Activated T-cell treated with anti-CD3 and anti-CD28 coated beads, Interleukin-2, amount 50 U/mL, for 72 hours (primary cell): ENCODE measurements at regions not wholly inside any gene's neighbourhood (a gene's known extent, or its start where the extent isn't known, plus 50 kb on each side); places are given as distances from the start of the nearest gene placed in this dataset.

Experiments used
- ATAC-seq, 2 donors: fragments of 150-1000 bp; cut with Tn5 transposase; replicated peaks in 1 of 2; 2 replicates each; pipeline ENCODE4 v1.10.0; 2021; ENCODE audit warnings: moderate library complexity in 2 of 2, mild to moderate bottlenecking in 1 of 2
- DNase-seq, 2 donors: peaks; one replicate each; pipeline ENCODE4 v3.0.0; 2021 to 2022; ENCODE audit warnings: mixed read lengths in 1 of 2
- H3K27ac Mint-ChIP-seq: one replicate; pipeline ENCODE4 v1.8.0; 2022; ENCODE audit warnings: mild to moderate bottlenecking, moderate library complexity, mixed read lengths
- H3K27me3 Mint-ChIP-seq: one replicate; pipeline ENCODE4 v1.8.0; 2022; ENCODE audit warnings: low read depth, mixed read lengths
- H3K36me3 Mint-ChIP-seq, 2 donors: one replicate each; pipeline ENCODE4 v1.8.0; 2022; ENCODE audit warnings: mixed read lengths in 2 of 2, mild to moderate bottlenecking in 1 of 2; ENCODE audit not compliant: insufficient read depth in 2 of 2
- H3K4me1 Mint-ChIP-seq: one replicate; pipeline ENCODE4 v1.8.0; 2022; ENCODE audit warnings: low read depth, mixed read lengths
- H3K4me3 Mint-ChIP-seq, 2 donors: one replicate each; pipeline ENCODE4 v1.8.0; 2022; ENCODE audit warnings: mild to moderate bottlenecking in 2 of 2, mixed read lengths in 2 of 2, moderate library complexity in 2 of 2
- H3K9me3 Mint-ChIP-seq, 2 donors: one replicate each; pipeline ENCODE4 v1.8.0; 2022; ENCODE audit warnings: mixed read lengths in 2 of 2

- Mint-ChIP-seq H3K27me3 (no peaks in the 10 kb centered on the region), H3K4me3 (no peak overlapping the region), H3K9me3 (peaks cover 0 to 2% of the 10 kb centered on the region in 2 donors), H3K36me3 (no peaks in the 10 kb centered on the region), H3K27ac (no peak overlapping the region), H3K4me1 (peaks cover 9% of the 10 kb centered on the region)
- ATAC-seq (no peak), DNase-seq (no peak)
These were observed 567.3 kb downstream of the PDCD6IP start for GRCh38 chr3:34365771-34366170.

DNA sequence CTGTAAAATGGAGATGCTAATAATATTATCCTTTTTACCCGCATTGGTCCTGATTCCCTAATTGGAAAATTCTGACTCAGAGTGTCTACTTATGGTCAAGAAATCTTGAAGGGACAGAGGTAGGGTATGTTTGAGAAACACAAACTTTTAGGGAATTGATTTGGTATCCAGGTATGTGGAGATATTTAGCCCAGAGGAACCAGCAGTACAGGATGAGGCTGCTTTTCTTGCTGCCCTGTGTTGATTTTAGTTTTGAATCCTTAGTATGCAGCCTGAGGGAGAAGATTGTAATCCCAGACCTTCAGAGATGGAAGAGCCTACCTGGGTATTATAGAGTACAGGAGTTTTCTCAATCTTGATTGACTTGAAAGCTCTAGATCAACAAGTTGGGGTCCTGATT lies 569.1 kb downstream of the PDCD6IP start:
- no peak overlapping the region for H3K4me3 Mint-ChIP-seq
- H3K36me3 Mint-ChIP-seq: no peaks in the 10 kb centered on the region
- DNase-seq: no peak
- H3K27ac Mint-ChIP-seq: no peak overlapping the region
- peaks cover under 1 to 2% of the 10 kb centered on the region in 2 donors for H3K9me3 Mint-ChIP-seq
- no peaks in the 10 kb centered on the region for H3K27me3 Mint-ChIP-seq
- peaks cover under 1% of the 10 kb centered on the region for H3K4me1 Mint-ChIP-seq
- no peak for ATAC-seq

GRCh38 chr3:34374521-34374920 lies 576.1 kb downstream of the PDCD6IP start:
- ATAC-seq: no peak
- Mint-ChIP-seq H3K27ac (no peak overlapping the region), H3K27me3 (no peaks in the 10 kb centered on the region), H3K4me1 (no peaks in the 10 kb centered on the region), H3K4me3 (no peak overlapping the region), H3K36me3 (no peaks in the 10 kb centered on the region), H3K9me3 (peaks cover 0 to 2% of the 10 kb centered on the region in 2 donors)
- no peak for DNase-seq

DNA sequence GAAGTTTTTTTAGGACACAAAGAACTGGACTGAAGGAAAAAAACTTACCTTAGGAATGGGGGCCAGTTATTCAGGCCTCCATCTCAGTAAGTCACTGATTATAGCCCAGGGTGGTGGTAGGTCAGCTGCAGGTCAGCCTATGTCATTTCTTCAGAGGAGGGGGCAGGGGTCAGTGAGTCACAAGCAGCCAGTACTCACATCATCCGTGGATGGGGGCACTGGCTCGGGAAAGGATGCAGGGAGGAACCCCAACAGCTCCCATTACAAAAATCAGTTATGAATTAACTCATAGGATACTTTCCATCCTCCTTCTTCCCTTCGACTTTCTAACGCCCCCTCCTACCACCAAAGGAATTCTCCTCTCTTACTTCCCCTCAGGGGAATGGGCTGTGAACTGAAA lies 578.3 kb downstream of the PDCD6IP start:
- no peaks in the 10 kb centered on the region for H3K27me3 Mint-ChIP-seq
- peaks cover 0 to 2% of the 10 kb centered on the region in 2 donors for H3K9me3 Mint-ChIP-seq
- no peaks in the 10 kb centered on the region for H3K4me1 Mint-ChIP-seq
- H3K4me3 Mint-ChIP-seq: no peak overlapping the region
- DNase-seq: no peak
- no peak overlapping the region for H3K27ac Mint-ChIP-seq
- no peak for ATAC-seq
- no peaks in the 10 kb centered on the region for H3K36me3 Mint-ChIP-seq

DNA sequence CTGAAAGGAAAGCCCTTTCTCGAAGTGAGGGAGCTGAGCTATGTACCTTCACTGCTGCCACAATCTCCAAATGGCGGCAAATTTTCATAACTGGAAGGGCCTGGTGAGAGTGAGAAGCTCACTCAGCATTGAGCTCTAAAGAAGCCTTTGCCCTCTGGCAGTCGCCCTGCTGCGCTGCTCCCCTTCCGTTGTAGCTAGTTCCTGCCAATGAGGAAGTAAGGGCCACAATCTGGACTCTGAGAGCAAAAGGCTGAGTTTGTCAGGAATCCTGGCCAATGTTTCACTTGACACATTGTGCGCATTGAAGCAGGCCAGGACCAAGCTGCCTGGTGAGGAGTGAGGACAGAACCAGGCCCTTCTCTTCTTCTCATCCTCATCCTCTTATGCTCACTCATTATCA lies 579.5 kb downstream of the PDCD6IP start:
- no peak for DNase-seq
- Mint-ChIP-seq H3K27ac (no peak overlapping the region), H3K27me3 (no peaks in the 10 kb centered on the region), H3K36me3 (no peaks in the 10 kb centered on the region), H3K4me3 (no peak overlapping the region), H3K9me3 (no peaks in the 10 kb centered on the region), H3K4me1 (no peaks in the 10 kb centered on the region)
- ATAC-seq: no peak

DNA sequence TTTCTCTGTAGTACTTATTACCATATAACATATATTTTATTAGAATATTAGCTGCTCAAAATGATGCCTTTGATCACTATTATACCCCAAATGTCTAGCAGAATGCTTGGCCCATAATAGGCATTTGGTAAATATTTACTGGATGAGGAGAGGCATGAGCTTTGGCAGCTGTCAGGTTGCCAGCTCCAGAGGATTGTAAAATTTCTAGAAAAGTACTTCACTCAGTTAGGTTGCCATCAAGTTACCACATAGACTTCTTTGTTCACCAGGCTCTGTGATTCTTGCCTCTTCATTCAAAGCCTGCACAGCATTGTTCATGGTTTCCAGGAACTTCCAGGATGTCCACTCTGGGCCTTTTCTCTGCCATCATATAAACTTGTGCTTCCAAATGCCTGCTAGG lies 582.8 kb downstream of the PDCD6IP start:
- ATAC-seq (no peak), DNase-seq (no peak)
- Mint-ChIP-seq H3K4me3 (no peak overlapping the region), H3K27ac (no peak overlapping the region), H3K36me3 (no peaks in the 10 kb centered on the region), H3K27me3 (no peaks in the 10 kb centered on the region), H3K4me1 (no peaks in the 10 kb centered on the region), H3K9me3 (no peaks in the 10 kb centered on the region)

DNA sequence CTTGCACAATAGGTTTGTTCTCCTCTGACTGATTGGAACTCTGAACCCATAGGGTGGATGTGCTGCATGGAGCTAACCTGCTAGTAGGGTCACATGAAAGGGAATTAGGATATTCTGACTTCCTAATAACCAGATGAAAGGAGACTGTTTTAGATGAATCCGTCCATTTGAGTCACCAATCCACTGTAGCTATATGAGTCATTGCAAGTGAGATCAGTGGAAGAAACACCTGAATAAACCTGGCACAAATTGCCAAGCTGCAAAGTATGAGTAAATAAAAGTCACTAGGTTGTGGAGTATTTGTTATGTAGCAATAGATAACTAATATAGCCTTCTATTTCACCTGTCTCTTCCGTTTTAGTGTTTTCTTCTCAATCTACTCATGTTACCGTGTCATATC lies 584.4 kb downstream of the PDCD6IP start:
- DNase-seq (no peak), ATAC-seq (no peak)
- no peaks in the 10 kb centered on the region for H3K36me3 Mint-ChIP-seq
- no peak overlapping the region for H3K4me3 Mint-ChIP-seq
- no peaks in the 10 kb centered on the region for H3K9me3 Mint-ChIP-seq
- H3K4me1 Mint-ChIP-seq: no peaks in the 10 kb centered on the region
- H3K27ac Mint-ChIP-seq: no peak overlapping the region
- no peaks in the 10 kb centered on the region for H3K27me3 Mint-ChIP-seq

DNA sequence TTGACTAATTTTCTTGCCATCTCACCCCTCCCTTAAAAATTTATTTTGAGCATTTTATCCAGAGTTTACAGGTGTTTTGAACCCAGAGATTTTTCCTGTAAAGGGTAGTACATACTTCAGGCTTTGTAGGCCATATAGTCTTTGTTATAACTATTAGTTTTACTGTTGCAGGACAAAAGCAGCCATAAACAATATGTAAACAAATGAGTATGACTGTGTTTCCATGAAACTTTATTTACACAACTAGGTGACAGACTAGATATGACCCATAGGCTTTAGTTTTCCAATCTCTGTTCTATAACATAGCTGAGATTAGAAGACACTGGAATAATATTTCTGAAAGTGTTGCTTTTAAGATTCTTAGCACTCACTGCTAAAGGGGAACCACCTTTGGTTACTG lies 587.9 kb downstream of the PDCD6IP start:
- Mint-ChIP-seq H3K4me3 (no peak overlapping the region), H3K27me3 (no peaks in the 10 kb centered on the region), H3K9me3 (no peaks in the 10 kb centered on the region), H3K27ac (no peak overlapping the region), H3K4me1 (no peaks in the 10 kb centered on the region), H3K36me3 (no peaks in the 10 kb centered on the region)
- ATAC-seq: no peak
- no peak for DNase-seq

- Mint-ChIP-seq H3K27me3 (no peaks in the 10 kb centered on the region), H3K4me1 (no peaks in the 10 kb centered on the region), H3K36me3 (no peaks in the 10 kb centered on the region), H3K4me3 (no peak overlapping the region), H3K9me3 (no peaks in the 10 kb centered on the region), H3K27ac (no peak overlapping the region)
- ATAC-seq (no peak), DNase-seq (no peak)
These were observed 589.6 kb downstream of the PDCD6IP start for GRCh38 chr3:34387826-34388564.

DNA sequence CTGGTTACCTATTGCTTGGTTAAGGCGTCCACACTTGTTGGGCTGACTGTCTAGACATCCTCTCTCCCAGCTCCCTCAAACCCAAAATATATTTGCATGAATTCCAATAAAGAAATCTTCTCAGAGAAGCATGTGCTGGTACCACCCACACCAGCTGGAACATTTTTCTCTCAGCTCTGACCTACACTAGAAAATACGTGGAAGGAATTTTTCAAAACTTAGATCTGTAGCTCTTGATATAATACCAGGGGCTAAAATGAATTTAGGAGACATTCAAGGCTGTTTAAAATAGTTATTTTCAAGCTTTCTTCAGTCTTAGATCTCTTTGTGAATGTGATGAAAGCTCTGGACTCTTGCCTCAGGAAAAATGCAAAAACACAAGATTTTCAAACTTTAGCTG lies 590.4 kb downstream of the PDCD6IP start:
- ATAC-seq (no peak), DNase-seq (no peak)
- Mint-ChIP-seq H3K9me3 (peaks cover 0 to 3% of the 10 kb centered on the region in 2 donors), H3K27me3 (no peaks in the 10 kb centered on the region), H3K4me3 (no peak overlapping the region), H3K27ac (no peak overlapping the region), H3K36me3 (no peaks in the 10 kb centered on the region), H3K4me1 (no peaks in the 10 kb centered on the region)

DNA sequence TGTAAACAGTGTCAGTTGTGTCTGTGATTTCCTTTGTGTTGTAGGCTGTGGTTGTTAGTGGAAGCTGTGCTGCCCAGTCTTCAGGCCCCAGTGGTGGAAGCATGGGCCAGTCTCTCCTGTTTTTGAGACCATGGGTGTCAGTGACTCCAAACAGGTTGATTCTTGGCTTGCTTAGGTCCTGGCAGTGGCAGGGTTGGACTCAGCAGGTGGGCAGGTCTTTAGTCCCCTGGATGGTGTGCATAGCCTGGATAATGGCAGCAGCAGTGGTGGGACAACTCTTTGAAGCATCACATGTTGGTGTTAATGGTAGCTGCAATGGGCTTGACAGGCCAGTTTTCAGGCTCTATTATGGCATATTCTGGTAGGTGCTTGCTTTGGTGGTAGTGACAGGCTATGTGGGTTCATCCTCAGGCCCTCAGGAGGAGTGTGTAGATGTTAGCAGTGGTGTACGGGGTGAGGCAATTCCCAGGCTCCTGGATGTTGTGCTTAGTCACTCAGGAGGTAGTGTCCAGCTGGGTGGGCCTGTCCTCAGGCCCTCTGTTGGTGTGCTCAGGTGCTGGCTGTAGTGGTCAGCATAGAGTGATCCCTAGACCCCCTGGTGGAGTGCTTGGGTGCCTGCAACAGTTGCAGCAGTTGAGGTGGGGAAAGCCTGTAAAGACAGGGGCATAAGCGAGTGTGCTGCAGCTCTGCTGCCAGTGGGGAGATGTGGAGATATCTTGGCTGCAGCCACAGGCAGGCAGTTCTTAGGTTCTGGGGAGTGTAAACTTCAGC lies 596.7 kb downstream of the PDCD6IP start:
- Mint-ChIP-seq H3K36me3 (no peaks in the 10 kb centered on the region), H3K27me3 (no peaks in the 10 kb centered on the region), H3K4me3 (no peak overlapping the region), H3K9me3 (peaks cover 5 to 8% of the 10 kb centered on the region in 2 donors), H3K4me1 (no peaks in the 10 kb centered on the region), H3K27ac (no peak overlapping the region)
- ATAC-seq: no peak
- no peak for DNase-seq

DNA sequence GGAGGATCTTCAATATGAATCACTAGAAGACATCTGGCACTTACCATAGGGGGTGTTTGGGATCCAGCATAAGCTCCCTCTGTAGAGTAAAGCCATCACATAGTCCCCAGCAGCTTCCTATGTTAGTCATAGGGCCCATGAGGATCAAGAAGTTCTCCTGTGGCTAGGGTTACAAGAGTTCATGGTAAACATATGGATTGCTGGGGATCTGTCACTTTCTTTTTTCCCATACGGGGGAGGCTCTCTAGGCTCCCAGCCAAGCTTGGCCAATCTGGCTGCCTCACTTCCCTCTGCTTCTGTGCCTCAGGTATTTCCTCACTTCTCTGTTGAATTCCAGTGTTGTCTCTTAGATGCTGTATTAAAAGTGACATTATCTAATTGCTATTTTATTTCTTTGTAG lies 597.9 kb downstream of the PDCD6IP start:
- Mint-ChIP-seq H3K27ac (no peak overlapping the region), H3K4me1 (no peaks in the 10 kb centered on the region), H3K36me3 (peaks cover 0 to under 1% of the 10 kb centered on the region in 2 donors), H3K9me3 (peaks cover 9 to 12% of the 10 kb centered on the region in 2 donors), H3K27me3 (no peaks in the 10 kb centered on the region), H3K4me3 (no peak overlapping the region)
- DNase-seq (no peak), ATAC-seq (no peak)

GRCh38 chr3:34396956-34397355 lies 598.5 kb downstream of the PDCD6IP start:
- no peak overlapping the region for H3K4me3 Mint-ChIP-seq
- H3K36me3 Mint-ChIP-seq: peaks cover 0 to 2% of the 10 kb centered on the region in 2 donors
- no peak for DNase-seq
- peaks cover 11 to 14% of the 10 kb centered on the region in 2 donors for H3K9me3 Mint-ChIP-seq
- H3K27ac Mint-ChIP-seq: no peak overlapping the region
- no peaks in the 10 kb centered on the region for H3K4me1 Mint-ChIP-seq
- no peaks in the 10 kb centered on the region for H3K27me3 Mint-ChIP-seq
- no peak for ATAC-seq
